OCI-M1 (cell line): ENCODE measurements at regions not wholly inside any gene's neighbourhood (a gene's known extent, or its start where the extent isn't known, plus 50 kb on each side); places are given as distances from the start of the nearest gene placed in this dataset.
"Not testable (repeated sequence)": the region's sequence is repeated elsewhere in the genome, so short reads cannot be mapped to it uniquely, and the experiment has no call there.

Source experiments
- DNase-seq: peaks from one replicate; lab custom pipeline; 2025; lab: John Stamatoyannopoulos, UW

DNA sequence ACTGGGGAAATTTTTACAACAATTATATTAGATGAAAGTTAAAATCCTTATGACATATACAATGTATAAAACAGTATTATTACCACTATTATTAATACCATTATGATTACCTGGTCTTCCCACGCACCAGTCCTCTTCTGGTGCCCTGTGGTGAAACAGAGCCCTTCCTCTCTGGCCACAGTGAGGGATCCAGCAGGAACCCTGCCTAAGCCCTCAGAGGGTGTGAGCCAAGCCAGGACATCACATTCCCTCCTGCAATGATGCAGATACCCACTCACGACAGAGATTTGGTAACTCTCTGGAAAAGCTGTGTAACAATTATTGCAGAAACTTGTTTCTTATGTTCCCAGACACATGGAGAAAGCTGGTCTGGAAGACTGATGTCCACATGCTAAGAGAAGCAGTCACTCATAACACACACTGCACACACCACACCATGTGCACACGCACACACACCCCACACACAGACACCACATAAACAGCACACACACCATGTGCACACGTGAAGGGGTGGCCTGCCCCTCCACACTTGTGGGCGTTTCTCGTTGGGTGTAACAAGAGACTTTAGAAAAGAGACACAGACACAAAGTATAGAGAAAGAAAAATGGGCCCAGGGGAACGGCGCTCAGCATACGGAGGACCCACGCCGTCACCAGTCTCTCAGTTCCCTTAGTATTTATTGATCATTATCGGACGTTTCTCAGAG, 1373.8 kb upstream of the DEFB115 start:
- peak; percentile 91 for DNase-seq

DNA sequence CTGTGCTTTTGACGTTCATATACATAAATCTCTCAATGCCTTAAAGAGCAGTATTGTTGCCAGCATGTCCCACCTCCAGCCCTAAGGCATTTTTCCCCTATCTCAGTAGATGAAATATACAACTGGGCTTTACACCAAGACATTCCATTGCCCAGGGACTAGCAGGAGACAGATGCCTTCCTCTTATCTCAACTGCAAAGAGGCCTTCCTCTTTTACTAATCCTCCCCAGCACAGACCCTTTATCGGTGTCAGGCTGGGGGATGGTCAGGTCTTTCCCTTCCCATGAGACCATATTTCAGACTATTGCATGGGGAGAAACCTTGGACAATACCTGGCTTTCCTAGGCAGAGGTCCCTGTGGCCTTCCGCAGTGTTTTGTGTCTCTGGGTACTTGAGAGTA, 1373.1 kb upstream of the DEFB115 start:
- DNase-seq: peak; percentile 99

DNA sequence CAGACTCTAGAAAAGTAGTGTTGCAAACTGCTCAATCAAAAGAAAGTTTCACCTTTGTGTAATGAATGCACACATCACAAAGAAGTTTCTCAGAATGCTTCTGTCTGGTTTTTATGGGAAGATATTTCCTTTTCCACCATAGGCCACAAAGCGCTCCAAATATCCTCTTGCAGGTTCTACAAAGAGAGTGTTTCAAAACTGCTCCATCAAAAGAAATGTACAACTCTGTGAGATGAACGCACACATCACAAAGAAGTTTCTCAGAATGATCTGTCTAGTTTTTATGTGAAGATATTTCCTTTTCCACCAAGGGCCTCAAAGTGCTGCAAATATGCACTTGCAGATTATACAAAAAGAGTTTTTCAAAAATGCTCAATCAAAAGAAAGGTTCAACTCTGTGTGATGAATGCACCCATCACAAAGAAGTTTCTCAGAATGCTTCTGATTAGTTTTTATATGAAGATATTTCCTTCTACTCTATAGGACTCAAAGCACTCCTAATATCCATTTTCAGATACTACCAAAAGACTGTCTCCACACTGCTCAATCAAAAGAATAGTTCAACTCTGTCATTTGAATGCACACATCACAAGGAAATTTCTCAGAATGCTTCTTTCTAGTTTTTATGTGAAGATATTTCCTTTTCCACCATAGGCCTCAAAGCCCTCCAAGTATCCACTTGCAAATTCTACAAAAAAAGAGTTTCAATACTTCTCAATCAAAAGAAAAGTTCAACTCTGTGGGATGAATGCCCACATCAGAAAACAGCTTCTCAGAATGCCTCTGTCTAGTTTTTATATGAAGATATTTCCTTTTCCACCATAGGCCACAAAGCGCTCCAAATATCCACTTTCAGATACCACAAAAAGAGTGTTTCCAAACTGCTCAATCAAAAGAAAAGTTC, 1371.9 kb upstream of the DEFB115 start:
- peak; percentile 54 for DNase-seq

DNA sequence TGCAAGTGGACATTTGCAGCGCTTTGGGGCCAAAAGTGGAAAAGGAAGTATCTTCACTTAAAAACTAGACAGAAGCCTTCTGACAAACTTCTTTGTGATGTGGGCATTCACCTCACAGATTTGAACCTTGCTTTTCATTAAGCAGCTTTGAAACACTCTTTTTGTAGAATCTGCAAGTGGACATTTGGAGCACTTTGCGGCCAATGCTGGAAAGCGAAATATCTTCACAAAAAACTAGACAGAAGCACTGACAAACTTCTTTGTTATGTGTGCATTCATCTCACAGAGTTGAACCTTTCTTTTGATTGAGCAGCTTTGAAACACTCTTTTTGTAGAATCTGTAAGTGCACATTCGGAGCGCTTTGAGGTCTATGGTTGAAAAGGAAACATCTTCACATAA, 1365.9 kb upstream of the DEFB115 start:
- not testable (repeated sequence) for DNase-seq
